ENCODE measurements at regions not wholly inside any gene's neighbourhood (a gene's known extent, or its start where the extent isn't known, plus 50 kb on each side); places are given as distances from the start of the nearest gene placed in this dataset.
"Not testable (repeated sequence)": the region's sequence is repeated elsewhere in the genome, so short reads cannot be mapped to it uniquely, and the experiment has no call there.

DNA sequence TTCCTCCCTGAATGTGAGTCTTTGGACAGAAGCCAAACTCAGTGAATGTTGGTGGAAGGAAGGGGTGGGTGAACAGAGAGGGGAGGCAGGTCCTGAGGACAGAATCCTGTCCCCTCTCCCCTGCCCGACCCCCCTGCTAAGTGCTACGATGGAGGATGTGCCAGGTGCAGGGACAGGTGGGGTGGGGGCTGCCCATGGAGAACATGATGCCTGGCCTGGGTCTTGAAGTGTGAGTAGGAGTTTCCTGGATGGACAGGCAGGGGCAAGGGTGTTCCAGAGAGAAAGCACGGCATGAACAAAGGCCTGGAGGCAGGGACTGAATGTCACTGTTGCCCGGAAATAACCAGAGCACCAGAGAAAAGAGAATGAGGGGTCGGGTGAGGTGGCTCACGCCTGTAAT, 445.1 kb downstream of the PTPRU start:
- DNase-seq, result not testable (repeated sequence)

DNA sequence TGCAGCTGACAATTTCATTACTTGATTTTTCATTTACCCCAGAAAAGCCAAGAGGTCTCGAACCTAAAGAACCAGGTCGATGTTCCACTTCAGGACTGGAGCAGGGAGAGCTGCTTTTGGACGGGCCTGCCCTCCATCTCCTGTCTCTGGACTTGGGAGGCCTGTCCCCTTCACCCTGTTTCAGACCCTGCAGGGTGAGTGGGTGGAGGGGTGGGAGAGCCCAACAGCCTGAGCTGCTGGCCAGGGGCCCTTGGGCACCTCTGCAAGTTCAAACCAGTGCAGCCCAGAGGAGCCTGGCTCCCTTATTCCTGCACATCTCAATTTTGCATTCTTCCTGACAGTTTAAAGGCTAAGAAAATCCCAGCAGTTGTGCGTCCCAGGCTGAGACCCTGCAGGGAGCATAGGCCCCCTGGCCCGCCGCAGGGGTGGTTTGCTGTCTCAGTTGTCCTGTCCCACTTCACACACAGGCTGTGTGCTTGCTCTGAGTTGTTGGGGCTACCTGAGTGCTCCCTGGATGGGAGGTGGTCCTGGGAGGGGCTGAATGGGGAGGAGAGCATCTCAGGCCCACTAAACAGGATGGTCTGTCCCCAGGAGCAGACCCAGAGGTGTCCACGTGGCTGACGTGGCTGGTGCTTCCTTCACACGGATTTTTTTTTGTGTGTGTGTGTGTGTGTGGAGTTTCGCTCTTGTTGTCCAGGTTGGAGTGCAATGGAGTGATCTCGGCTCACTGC, 443.7 kb downstream of the PTPRU start:
- DNase-seq, result no peak

DNA sequence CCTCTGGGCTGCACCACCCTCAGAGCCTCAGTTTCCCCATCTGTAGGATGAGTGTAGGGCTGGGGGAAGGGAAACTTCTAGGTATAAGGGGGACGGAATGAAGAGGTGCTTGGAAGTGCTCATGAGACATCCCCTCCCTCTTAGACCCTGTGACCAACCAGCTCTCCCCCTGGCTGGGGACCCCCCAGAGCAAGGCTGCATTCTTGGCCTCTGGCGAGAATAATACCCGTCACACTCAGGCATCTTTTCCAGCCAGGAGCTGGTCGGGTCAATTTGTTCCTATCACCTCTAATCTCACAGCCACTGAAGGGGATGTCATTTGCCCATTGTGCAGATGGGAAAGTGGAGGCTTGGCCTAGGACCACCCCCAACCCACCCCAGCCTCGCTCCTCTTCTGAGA, 443.0 kb downstream of the PTPRU start:
- DNase-seq, result no peak

DNA sequence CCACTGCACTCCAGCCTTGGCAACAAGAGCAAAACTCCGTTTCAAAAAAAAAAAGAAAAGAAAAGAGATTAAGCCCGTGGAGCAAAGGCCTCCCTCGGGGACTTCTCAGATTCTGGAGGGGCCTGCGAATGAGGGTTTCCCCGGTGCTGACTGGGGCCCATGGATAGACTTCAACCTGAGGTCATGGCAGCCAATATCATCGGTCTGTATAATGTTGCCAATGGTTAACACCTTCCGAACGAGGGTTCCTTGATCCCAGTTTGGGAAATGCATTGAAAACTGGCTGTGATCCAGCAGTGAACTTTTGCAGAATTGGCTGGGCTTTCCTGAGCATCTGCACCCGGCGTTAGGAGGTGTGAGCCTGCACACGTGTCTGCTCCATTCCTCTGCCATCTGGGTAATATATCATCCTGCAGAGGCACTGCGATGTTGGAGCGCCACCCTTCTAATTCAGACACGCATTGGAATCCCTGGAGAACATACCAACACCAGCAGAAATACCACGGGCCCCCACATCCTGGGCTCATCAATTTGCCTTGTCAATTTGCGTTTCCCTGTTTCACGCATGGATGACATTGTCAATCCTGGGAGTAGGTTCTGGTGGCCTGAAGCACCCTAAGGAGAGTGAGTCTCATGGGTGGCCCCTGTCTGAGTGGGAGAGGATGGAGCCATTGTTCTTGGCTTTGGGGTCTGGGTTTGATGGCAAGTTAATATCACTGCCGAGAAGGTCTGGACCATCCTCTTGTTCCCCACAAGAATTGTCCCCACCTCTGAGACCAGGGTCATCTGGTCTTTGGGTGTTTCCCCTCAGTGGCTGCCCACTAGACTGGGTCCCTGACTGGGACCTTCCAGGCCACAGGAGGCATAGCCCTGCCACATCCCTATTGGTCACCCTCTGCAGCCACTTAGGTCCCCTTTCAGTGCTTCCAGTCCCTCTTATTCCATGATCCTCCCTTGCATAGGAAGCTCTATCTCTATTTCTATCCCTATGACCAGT, 441.0 kb downstream of the PTPRU start:
- no peak for DNase-seq

DNA sequence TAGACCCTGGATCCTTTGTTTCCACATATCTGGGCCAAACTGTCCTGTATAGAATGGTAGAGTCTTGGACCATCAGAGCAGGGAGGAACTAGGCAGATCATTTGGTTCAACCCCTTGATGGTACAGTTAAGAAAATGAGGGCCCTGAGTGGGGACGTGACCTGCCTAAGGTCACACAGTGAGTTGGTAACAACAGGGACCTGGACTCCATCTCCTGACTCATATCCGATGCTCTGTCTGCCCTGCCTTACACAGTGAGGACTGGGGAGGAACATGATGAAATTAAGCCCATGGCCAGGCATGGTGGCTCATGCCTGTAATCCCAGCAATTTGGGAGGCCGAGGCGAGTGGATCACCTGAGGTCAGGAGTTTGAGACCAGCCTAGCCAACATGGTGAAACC, 440.2 kb downstream of the PTPRU start:
- DNase-seq, result no peak

DNA sequence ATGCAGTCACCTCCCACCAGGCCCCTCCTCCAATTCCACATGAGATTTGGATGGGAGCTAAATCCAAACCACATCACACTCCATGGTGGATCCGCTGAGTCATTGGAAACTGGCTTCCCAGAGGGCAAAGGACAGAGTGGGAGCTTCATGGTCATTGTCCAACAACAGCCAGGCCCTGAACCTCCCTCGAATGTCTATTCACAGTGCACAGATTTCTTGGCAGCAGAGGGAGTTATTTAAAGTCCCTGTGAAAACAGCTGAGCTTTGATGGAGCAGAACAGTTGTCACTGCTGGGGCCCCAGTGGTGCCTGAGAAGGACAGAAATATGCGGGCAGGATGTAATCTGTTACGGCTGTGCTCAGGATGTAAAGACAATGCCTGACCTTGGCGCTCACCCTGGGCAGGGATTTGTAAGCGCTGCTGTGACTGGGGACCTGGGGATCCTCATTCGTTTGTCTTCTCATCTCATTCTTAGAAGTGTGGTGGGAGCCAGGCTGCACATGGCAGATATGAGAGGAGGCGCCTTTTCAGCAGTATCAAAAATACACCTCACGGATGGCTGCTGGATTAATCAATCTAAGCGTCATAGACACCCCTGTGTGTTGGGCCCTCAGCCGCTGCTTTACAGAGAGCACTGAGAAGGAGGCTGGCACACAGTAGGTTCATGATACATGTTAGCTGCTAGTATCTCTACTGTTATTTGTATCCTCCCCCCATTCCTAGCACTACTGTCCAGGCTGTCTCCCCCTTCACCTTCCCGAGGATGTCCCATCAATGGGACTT, 439.4 kb downstream of the PTPRU start:
- no peak for DNase-seq

DNA sequence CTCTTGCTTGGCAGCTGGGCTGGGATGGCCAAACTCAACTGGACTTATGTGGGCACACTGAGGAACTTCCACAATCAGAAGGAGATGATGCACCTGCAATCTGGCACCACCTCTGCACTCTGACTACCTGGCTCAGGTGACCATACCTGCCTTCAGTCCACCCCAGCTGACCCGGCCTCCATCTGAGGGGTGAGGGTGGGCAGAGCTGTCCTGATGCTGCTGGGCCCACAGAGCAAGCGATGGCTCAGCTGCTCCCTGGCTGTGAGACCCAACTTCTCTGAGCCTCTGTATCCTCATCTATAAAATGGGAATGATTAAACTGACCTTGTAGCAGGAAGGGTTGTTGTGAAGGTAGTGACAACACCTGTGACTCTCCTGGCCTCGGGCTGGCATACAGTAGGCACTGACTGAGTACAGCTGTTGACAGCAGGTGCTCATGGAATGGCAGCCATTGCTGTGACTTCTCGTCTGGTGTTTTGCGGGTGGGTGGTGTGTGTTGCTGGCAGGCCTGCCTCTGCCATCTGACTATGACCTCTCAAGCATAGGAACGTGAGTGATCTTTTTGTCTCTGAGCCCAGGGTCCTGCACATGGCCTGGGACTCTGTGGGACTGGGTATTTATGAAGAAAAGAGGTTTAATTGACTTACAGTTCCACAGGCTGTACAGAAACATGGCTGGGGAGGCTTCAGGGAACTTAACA, 438.5 kb downstream of the PTPRU start:
- DNase-seq, result no peak

DNA sequence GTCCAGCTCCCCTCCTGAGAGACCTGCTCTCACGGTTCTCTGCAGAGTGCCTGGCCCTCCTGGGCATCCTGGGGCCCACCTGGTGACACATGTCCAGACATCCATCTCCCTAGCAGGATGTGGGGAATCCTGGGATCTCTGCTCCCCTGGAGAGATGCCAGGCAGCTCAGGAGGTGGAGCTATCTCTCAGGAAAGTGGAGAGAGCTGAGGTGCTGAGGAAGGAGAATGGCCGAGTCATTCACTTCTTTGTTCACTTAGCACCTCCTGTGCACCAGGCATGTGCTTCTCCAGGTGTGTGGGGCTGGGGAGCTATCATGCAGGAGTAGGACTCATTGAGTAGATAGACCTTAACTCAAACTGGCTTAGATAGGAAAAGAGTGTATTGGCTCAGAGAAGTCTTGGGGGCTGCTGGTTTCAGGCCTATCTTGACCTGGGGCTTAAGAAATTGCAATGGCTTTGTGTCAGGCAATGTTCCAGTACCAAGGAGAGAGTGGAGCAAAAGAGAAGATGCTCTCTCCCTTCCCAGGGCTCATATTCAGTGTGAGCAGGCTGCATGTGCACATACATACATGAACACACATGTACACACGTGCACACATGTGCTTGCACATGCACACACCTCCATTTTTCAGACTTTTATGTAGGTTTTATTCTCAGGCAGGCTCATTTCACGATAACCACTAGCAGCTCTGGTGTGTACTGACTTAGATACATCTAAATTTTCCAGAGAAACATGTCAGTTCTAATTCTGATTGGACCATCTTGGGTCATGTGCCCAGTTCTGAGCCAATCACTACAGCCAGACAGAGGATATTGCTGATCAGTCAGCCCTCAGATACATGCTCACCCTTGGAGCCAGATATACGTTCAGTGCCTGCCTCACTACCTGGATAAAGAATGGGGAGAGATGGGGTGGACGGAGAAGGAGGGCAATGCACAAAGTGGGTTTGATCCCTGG, 437.6 kb downstream of the PTPRU start:
- DNase-seq, result no peak

DNA sequence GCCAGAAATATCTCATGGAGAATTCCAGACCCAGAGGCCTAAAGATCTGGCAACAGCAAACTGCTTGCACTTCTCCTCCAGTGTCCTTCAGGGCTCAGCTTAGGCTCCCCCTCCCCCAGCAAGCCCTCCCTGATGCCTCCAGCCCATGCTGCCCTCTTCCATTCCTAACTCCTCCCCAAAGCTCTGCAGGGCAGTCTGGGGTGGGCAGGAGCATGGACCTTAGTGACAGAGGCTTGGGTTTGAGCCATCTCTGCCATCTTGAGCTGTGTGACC, 436.8 kb downstream of the PTPRU start:
- no peak for DNase-seq

DNA sequence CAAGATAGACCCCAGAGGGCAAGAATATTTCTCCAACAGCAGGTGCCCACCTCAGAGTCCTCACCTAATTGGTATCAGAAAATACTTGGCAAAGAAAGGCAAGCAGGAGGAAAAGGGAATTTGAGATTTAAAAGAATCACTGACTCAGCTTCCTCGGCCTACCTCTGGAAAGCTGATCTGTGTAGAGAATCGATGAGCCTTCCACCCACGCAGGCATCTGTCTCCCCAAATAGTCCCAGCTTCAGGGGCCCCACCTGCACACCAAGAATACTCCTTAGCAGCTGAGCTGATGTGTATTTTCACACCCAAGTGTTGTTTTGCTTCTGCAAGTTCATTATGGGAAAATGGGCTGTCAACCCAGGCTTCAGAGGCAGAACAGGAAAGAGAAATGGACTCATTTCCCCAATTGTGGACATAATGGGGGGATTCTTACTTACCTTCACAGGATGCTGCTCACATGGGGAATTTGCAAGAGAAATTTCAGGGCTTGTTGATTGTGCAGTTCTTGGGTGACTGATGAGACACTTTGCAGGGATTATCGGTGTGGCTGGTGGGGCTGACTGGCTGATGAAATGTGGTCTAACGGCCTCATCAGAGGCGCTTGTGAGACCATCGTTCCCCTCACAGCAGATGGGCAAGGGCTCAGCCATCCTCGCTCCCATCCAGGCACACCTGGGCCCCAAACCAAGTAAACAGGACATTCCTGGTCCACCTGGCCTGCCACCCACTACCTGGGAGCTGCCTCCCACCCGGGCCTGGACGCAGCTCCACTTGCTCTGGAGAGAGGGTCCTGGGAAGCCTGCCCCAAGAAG, 436.3 kb downstream of the PTPRU start:
- no peak for DNase-seq

DNA sequence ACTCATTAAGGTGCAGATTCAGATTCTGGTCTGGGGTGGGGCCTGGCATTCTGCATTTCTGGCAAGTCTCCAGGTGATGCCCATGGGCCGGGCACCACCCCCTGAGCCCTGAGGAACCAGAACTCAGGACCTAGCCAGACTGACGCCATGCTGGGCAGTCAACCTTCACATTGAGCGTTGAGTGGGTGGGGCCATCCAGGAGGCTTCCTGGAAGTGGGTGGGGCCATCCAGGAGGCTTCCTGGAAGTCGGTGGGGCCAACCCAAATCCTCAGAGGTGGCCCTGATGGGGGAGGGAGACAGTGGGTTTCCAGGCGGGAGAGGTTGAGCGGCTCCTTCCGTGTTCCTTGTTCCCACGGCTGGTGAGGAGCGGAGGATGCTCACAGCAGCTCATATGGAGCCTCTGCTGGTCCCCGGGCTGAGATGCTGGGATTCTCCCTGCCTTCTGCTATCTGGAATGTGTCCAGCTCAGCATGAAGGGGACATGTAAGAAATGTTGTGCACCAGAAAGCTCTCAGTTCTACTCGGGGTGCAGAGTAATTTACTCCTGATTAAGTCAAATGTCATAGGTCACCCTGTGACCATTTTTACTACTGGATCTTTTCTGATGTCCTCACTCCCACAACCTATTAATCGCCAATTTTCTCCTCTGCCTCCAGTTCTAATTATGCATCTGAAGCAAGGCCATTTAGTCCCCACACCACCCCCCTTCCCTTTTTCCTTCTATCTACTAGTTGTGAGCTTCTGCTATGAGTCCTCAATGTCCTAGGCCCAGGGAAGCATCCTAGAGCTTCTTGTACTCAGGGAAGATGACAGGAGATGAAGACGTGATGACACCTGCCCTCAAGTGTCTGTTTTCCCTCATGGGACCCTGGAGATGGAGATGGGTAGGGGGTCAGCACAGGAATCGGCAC, 435.4 kb downstream of the PTPRU start:
- DNase-seq, result no peak

DNA sequence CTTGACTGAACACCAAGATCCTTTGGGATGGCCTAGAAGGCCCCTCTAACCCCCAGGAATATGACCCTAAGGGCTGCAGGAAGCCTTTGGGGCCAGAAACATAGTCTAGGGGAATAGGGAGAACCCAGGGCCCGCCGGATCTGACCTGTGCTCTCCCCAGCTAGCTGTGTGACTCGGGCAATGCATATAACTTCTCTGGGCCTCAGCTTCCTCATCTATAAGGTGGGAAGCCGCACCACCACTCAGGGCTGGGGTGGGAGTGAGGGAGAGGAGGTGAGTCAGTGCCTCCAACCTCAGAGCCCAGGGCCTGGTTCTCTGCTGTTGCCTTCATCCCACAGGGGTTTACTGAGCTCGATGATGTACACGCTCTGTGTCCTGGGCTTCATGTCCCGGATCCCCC, 434.4 kb downstream of the PTPRU start:
- no peak for DNase-seq

DNA sequence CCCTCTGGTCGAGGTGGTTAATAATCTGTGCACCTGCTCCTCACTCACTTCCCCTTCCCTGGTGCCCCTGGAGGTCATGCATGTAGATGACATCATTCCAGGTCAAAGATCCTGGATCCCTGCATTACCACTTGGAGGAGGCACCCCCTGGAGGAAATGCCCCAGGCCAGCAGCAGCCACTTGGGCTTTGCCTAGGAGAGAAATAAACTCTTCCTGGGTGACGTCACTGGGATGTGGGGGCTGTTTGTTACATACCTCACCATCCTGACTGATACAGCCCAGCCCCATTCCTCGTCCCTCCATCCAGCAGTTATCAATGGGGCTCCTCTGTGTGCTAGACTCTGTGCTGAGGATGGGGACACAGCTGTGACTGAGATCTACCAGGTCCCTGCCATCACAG, 433.6 kb downstream of the PTPRU start:
- no peak for DNase-seq

DNA sequence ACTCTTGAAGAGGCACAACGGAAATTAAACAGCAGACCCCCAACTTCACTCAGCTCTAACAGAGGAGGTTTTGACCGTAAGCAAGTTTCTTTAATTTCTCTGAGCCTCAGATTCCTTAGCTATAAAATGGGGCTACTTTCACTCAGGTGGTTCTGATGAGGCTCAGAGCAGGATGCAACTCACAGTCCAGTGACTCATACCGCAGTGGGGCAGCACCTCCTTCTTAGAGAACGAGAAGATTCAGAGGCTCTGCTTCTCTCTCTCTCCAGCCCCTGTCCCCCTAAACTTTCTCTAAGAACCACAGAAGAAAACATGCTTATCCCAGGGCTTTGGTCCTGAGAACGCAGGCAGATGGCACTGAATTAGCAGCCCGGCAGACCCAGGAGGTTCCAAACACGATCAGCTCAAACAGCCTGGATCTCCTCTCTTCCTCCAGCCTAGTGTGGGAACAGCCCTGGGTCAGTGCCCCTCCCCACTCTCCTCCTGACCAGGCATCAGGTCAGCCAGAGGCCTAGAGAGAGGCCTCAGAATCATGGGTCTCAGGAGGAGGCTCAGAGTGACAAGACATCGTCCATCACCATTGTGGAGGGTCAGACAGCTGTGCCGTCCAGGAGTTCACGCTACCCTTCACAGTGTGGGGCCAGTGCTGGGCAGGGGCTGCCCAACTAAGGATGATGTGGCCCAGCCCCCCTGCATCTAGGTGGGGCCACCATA, 433.0 kb downstream of the PTPRU start:
- no peak for DNase-seq

DNA sequence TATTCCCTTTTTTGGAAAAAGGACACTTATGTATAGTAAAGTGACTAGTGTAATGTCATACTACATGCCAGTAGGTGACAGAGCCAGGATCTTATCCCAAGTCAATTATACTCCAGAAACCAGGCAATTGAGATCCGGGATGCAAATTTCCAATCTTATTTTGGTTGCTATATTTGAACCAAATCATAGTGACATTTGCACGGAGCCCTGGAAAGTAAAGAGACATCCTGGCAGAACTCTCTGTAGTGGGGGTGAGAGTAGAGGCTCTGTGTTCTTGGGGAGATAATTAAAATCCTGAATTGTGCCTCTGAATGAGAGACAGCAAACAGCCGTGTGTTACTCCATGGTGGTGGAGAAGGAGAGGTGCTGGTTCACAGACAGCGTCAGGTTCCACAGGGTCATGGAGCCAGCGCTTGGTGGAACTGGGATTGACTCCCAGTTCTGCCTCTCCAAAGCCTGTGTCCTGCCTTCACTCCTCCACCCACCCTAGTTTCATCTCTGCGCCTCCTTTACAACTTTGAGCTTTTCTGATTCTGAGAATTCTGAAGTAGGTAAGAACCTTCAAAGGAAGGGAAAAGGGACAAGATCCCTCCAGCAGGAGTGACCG, 432.3 kb downstream of the PTPRU start:
- DNase-seq, result no peak

DNA sequence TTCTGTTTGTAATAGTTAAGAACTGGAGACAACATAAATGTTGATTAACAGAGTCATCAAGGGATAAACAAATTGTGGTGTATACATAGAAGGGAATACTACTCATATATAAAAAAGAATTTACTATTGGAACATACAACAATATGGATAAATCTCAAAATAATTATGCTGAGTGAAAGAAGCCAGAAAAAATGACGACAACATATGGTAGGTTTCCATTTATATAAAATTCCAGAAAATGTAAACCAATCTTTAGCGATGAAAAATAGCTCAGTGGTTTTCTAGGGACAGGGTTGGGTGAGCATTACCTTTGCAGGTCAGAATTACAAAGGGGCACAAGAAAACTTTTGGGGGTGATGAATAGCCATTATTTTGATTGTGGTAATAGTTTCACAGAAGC, 431.6 kb downstream of the PTPRU start:
- no peak for DNase-seq

DNA sequence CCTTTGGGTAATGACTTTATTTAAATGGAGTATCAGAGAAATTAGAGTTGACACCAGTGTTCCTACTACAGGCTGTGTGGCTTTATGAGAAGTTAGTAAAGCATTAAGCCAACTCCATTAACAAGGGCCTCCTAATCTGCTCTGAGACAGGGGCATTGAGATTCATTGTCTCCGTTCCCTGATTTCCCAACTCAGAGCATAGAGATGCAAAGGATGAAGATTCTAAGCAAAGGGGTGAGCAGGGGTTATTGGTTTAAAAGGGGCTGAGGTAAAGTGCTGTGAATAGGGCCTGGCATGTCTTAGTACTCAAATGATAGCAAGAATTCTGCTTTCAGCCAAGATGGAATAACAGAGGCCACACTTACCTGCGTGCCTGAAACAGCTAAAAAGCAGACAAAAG, 428.4 kb downstream of the PTPRU start:
- DNase-seq, result no peak

DNA sequence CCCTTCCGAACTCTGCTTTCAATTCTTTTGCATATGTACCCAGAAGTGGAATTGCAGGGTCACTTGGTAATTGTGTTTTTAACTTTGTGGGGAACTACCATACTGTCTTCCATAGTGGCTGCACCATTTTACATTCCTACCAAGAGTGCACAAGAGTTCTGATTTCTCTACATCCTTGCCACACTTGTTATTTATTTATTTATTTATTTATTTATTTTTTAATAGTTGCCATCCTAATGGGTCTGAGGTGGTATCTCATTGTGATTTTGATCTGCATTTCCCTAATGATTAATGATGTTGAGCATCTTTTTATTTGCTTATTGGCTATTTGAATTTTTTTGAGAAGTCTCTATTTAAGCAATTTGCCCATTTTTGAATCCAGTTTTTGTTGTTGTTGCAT, 422.4 kb downstream of the PTPRU start:
- no peak for DNase-seq

DNA sequence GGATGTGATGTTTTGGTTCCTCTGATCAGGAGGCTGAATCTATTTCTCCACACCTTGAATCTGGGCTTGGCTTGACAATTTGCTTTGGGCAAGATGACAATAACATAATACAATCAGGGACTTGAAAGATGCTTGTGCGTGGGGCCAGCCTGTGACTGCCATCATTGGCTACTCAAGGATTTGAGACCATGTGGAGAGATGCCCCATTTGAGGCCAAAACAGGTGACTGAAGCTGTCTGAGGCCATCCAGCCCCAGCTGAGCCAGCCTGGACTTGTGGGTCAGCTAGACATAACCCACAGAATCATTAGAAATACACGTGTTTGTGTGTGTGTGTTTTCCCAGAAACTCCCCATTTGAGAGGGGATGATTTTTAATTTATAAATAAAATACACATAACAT, 421.5 kb downstream of the PTPRU start:
- no peak for DNase-seq
